ENCODE measurements at regions not wholly inside any gene's neighbourhood (a gene's known extent, or its start where the extent isn't known, plus 50 kb on each side); places are given as distances from the start of the nearest gene placed in this dataset.

GRCh38 chr12:89793946-89794345 lies 85.3 kb upstream of the ATP2B1 start:
- Histone ChIP-seq H3K36me3 (replicated peaks; ENCODE audit: low read depth, low read length) (no peaks in the 10 kb centered on the region), H3K27ac (ENCODE audit: low read length) (no peak overlapping the region), H3K4me3 (ENCODE audit: low read length) (no peak overlapping the region), H3K79me2 (ENCODE audit: low read length) (no peaks in the 10 kb centered on the region), H4K20me1 (ENCODE audit: insufficient read depth, low read length) (no peaks in the 10 kb centered on the region), H3K9me3 (ENCODE audit: insufficient read depth, low read length) (no peaks in the 10 kb centered on the region), H3K4me1 (ENCODE audit: low read length) (peaks cover 12% of the 10 kb centered on the region), H2AFZ (ENCODE audit: low read depth, low read length) (no peak overlapping the region), H3K4me2 (ENCODE audit: low read length) (no peak overlapping the region), H3K9ac (ENCODE audit: low read length) (no peak overlapping the region), H3K27me3 (ENCODE audit: low read depth, low read length) (no peaks in the 10 kb centered on the region)
- no peak for TF ChIP-seq CTCF (IDR thresholded peaks at IDR 0.05; ENCODE audit: low read depth, low read length)
- TF ChIP-seq EZH2phosphoT487 (IDR thresholded peaks at IDR 0.05; ENCODE audit: low read depth): no peak

GRCh38 chr12:89791286-89791685 lies 82.6 kb upstream of the ATP2B1 start:
- H4K20me1 ChIP-seq (ENCODE audit: insufficient read depth, low read length): no peaks in the 10 kb centered on the region
- no peak overlapping the region for H3K4me2 ChIP-seq (ENCODE audit: low read length)
- TF ChIP-seq CTCF (IDR thresholded peaks at IDR 0.05; ENCODE audit: low read depth, low read length) (no peak), EZH2phosphoT487 (IDR thresholded peaks at IDR 0.05; ENCODE audit: low read depth) (no peak)
- H2AFZ ChIP-seq (ENCODE audit: low read depth, low read length): no peak overlapping the region
- H3K27me3 ChIP-seq (ENCODE audit: low read depth, low read length): no peaks in the 10 kb centered on the region
- H3K4me1 ChIP-seq (ENCODE audit: low read length): peaks cover 19% of the 10 kb centered on the region
- peaks cover 8% of the 10 kb centered on the region; the same call in 1 of the 2 replicates for H3K9me3 ChIP-seq (ENCODE audit: insufficient read depth, low read length)
- no peak overlapping the region for H3K4me3 ChIP-seq (ENCODE audit: low read length)
- H3K36me3 ChIP-seq (replicated peaks; ENCODE audit: low read depth, low read length): peaks cover 2% of the 10 kb centered on the region
- H3K27ac ChIP-seq (ENCODE audit: low read length): no peak overlapping the region
- H3K79me2 ChIP-seq (ENCODE audit: low read length): no peaks in the 10 kb centered on the region
- no peak overlapping the region for H3K9ac ChIP-seq (ENCODE audit: low read length)

- H3K4me1 ChIP-seq (ENCODE audit: low read length): peaks cover 19% of the 10 kb centered on the region
- H3K27me3 ChIP-seq (ENCODE audit: low read depth, low read length): no peaks in the 10 kb centered on the region
- H3K4me2 ChIP-seq (ENCODE audit: low read length): peak overlapping the region; percentile 37
- H3K79me2 ChIP-seq (ENCODE audit: low read length): no peaks in the 10 kb centered on the region
- no peaks in the 10 kb centered on the region for H4K20me1 ChIP-seq (ENCODE audit: insufficient read depth, low read length)
- H3K27ac ChIP-seq (ENCODE audit: low read length): peak overlapping the region; percentile 34
- peaks cover 10% of the 10 kb centered on the region; the same call in 1 of the 2 replicates for H3K9me3 ChIP-seq (ENCODE audit: insufficient read depth, low read length)
- H3K9ac ChIP-seq (ENCODE audit: low read length): no peak overlapping the region
- H3K4me3 ChIP-seq (ENCODE audit: low read length): no peak overlapping the region
- H2AFZ ChIP-seq (ENCODE audit: low read depth, low read length): no peak overlapping the region
- TF ChIP-seq EZH2phosphoT487 (IDR thresholded peaks at IDR 0.05; ENCODE audit: low read depth): no peak
- TF ChIP-seq CTCF (IDR thresholded peaks at IDR 0.05; ENCODE audit: low read depth, low read length): no peak
- peaks cover 2% of the 10 kb centered on the region for H3K36me3 ChIP-seq (replicated peaks; ENCODE audit: low read depth, low read length)
Measured at GRCh38 chr12:89789862-89790261, 81.2 kb upstream of the ATP2B1 start.

GRCh38 chr12:89787763-89788162 lies 79.1 kb upstream of the ATP2B1 start:
- no peak overlapping the region for H3K4me3 ChIP-seq (ENCODE audit: low read length)
- no peak overlapping the region for H3K9ac ChIP-seq (ENCODE audit: low read length)
- no peaks in the 10 kb centered on the region for H3K79me2 ChIP-seq (ENCODE audit: low read length)
- H3K36me3 ChIP-seq (replicated peaks; ENCODE audit: low read depth, low read length): peaks cover 2% of the 10 kb centered on the region
- TF ChIP-seq EZH2phosphoT487 (IDR thresholded peaks at IDR 0.05; ENCODE audit: low read depth) (no peak), CTCF (IDR thresholded peaks at IDR 0.05; ENCODE audit: low read depth, low read length) (no peak)
- no peaks in the 10 kb centered on the region for H3K27me3 ChIP-seq (ENCODE audit: low read depth, low read length)
- no peak overlapping the region for H2AFZ ChIP-seq (ENCODE audit: low read depth, low read length)
- H3K27ac ChIP-seq (ENCODE audit: low read length): no peak overlapping the region
- peaks cover 31% of the 10 kb centered on the region for H3K4me1 ChIP-seq (ENCODE audit: low read length)
- H3K9me3 ChIP-seq (ENCODE audit: insufficient read depth, low read length): peaks cover 10% of the 10 kb centered on the region; the same call in 1 of the 2 replicates
- H3K4me2 ChIP-seq (ENCODE audit: low read length): no peak overlapping the region
- no peaks in the 10 kb centered on the region for H4K20me1 ChIP-seq (ENCODE audit: insufficient read depth, low read length)
